Stomach (tissue), 8 donors: ENCODE measurements at regions not wholly inside any gene's neighbourhood (a gene's known extent, or its start where the extent isn't known, plus 50 kb on each side); places are given as distances from the start of the nearest gene placed in this dataset.
A peak's percentile ranks its signal among the peaks of the same experiment; 100 is the strongest.

Source experiments
- DNase-seq, 2 donors: peaks; one replicate each; pipeline versions ENCODE4 v3.0.0 to v3.0.0-alpha.2; 2013 to 2019
- H3K27ac ChIP-seq, 5 donors: fragments of 200-600 bp in 4 of 5; sonication (generic) in 4 of 5; one replicate each; pipeline ENCODE4 v1.5.1; 2013 to 2019; ENCODE audit warnings: mild to moderate bottlenecking in 1 of 5, moderate library complexity in 1 of 5
- H3K27me3 ChIP-seq, 3 donors: fragments of 200-600 bp; sonication (generic); one replicate each; pipeline ENCODE4 v1.5.1; 2017 to 2019; ENCODE audit warnings: mixed run types in 1 of 3
- H3K36me3 ChIP-seq, 4 donors: fragments of 200-600 bp; sonication (generic); 1 replicate in 3 of 4; 2 replicates in 1 of 4; pipeline ENCODE4 v1.5.1; 2016 to 2019
- H3K4me1 ChIP-seq, 4 donors: fragments of 200-600 bp; sonication (generic); one replicate each; pipeline ENCODE4 v1.5.1; 2016 to 2019
- H3K4me3 ChIP-seq, 4 donors: fragments of 200-600 bp; sonication (generic) in 3 of 4; one replicate each; pipeline ENCODE4 v1.5.1; 2016 to 2019; ENCODE audit warnings: mild to moderate bottlenecking in 1 of 4
- H3K9me3 ChIP-seq, 4 donors: fragments of 200-600 bp; sonication (generic); one replicate each; pipeline ENCODE4 v1.5.1; 2016 to 2019
- EP300 ChIP-seq: sonication (generic); formaldehyde crosslinking; IDR thresholded peaks from one replicate; pipeline ENCODE4 v1.6.1; 2017; ENCODE audit warnings: antibody characterized with exemption
- POLR2A ChIP-seq, 4 donors: fragments of 450-650 bp; IDR thresholded peaks; one replicate each; pipeline ENCODE4 v1.6.1; 2016; ENCODE audit warnings: antibody characterized with exemption in 4 of 4, control low read depth in 2 of 4, mild to moderate bottlenecking in 1 of 4, moderate library complexity in 1 of 4
- POLR2AphosphoS5 ChIP-seq, 3 donors: sonication (generic); formaldehyde crosslinking; IDR thresholded peaks; one replicate each; pipeline ENCODE4 v1.6.1; 2016; ENCODE audit warnings: antibody characterized with exemption in 3 of 3
- WGBS, 5 donors: extraction: QIAGEN DNeasy Blood & Tissue Kit in 3 of 5; methylation state at CpG; one replicate each; pipeline versions ENCODE4 v1.1.5 to v1.1.7; 2013 to 2018; 5-methylcytosine and 5-hydroxymethylcytosine counted together
- intact Hi-C: fragments of 100-400 bp; cut with DNase I; formaldehyde crosslinking; loops from one replicate; pipeline ENCODE4 v1.15.1; 2023; ENCODE audit warnings: low total_unique reads
- TF ChIP-seq, protein P1 (sequence below), 7 experiments: fragments of 450-650 bp in 4 of 7; fragments of 200-600 bp in 3 of 7; sonication (generic) in 3 of 7; IDR thresholded peaks; one replicate each; pipeline ENCODE4 v1.5.1; 2016 to 2019; ENCODE audit warnings: antibody characterized with exemption in 7 of 7, control low read depth in 2 of 7, mild to moderate bottlenecking in 1 of 7
- donor health status: healthy with polysubstance abuse.
- donor health status: Bipolar disorder and iron deficiency.
- donor health status: healthy.

GRCh38 chr6:105489216-105489530 lies 86.3 kb upstream of the PREP start:
- Histone ChIP-seq H3K4me1 (peaks cover 16 to 43% (median 25%) of the 10 kb centered on the region in 4 donors), H3K4me3 (peak overlapping the region in 1 of 4 donors; percentile 1), H3K27me3 (no peaks in the 10 kb centered on the region), H3K27ac (peak overlapping the region; percentile 31 to 75 (median 49)), H3K9me3 (no peaks in the 10 kb centered on the region), H3K36me3 (no peaks in the 10 kb centered on the region)
- WGBS, 5 donors = 50 to 65% (median 56%) methylated on average over 2 of the region's 2 CpGs
- TF ChIP-seq, protein P1, sequence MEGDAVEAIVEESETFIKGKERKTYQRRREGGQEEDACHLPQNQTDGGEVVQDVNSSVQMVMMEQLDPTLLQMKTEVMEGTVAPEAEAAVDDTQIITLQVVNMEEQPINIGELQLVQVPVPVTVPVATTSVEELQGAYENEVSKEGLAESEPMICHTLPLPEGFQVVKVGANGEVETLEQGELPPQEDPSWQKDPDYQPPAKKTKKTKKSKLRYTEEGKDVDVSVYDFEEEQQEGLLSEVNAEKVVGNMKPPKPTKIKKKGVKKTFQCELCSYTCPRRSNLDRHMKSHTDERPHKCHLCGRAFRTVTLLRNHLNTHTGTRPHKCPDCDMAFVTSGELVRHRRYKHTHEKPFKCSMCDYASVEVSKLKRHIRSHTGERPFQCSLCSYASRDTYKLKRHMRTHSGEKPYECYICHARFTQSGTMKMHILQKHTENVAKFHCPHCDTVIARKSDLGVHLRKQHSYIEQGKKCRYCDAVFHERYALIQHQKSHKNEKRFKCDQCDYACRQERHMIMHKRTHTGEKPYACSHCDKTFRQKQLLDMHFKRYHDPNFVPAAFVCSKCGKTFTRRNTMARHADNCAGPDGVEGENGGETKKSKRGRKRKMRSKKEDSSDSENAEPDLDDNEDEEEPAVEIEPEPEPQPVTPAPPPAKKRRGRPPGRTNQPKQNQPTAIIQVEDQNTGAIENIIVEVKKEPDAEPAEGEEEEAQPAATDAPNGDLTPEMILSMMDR (IDR thresholded peaks at IDR 0.05) = no peak
- no peak for TF ChIP-seq POLR2AphosphoS5 (IDR thresholded peaks at IDR 0.05)
- no peak for TF ChIP-seq POLR2A (IDR thresholded peaks at IDR 0.05)
- TF ChIP-seq EP300 = no peak
- DNase-seq = peak in 1 of 2 donors; percentile 45
- intact Hi-C loops = no loop called here

DNA sequence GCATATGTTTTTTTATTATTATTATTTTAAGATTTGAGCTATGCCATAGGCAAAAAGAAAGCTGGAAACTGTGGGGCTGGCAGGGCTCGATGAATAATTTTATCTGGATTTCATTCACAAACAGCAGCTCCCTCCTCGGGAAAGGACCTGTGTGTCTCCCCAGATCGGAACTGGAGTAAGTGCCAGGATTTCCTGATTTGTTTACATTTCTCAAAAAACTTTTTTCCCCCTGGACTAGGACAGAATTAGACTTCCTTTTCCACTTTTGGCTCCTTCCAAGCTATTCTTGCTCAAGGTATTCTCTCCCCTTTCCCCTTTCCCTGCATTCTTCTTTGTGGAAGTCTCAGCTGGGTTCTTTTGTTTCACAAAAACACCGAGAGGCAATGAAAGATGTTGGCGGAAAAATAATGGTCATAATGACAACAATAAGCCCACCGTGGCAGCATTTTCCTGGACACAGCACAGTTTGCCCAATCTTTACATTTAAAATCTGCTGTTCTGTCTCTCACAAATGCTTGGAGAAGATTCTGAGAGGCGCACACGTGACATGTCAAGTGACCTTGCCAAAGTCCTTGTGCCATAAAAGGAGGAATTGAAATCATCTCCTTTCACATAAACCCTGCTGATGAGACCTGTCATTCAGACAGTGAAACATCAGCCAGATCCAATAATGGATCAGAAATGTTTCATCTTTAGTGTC lies 85.8 kb upstream of the PREP start:
- Histone ChIP-seq H3K27me3 (no peaks in the 10 kb centered on the region), H3K4me3 (peak overlapping the region in 1 of 4 donors; percentile 1), H3K9me3 (no peaks in the 10 kb centered on the region), H3K4me1 (peaks cover 16 to 48% (median 27%) of the 10 kb centered on the region in 4 donors), H3K27ac (peak overlapping the region; percentile 31 to 75 (median 49)), H3K36me3 (no peaks in the 10 kb centered on the region)
- no peak for TF ChIP-seq EP300
- TF ChIP-seq POLR2AphosphoS5 (IDR thresholded peaks at IDR 0.05) = no peak
- TF ChIP-seq, protein P1 (IDR thresholded peaks at IDR 0.05) = no peak
- no peak for TF ChIP-seq POLR2A (IDR thresholded peaks at IDR 0.05)
- DNase-seq = peak in 1 of 2 donors; percentile 43
- 42 to 48% (median 43%) methylated on average over 8 of the region's 8 CpGs for WGBS, 5 donors
- intact Hi-C loops = no loop called here

GRCh38 chr6:105487040-105487790 lies 84.3 kb upstream of the PREP start:
- peaks cover 14 to 52% (median 29%) of the 10 kb centered on the region in 4 donors for H3K4me1 ChIP-seq
- intact Hi-C loops = no loop called here
- H3K4me3 ChIP-seq = no peak overlapping the region
- TF ChIP-seq, protein P1 (IDR thresholded peaks at IDR 0.05) = no peak
- no peak for TF ChIP-seq POLR2AphosphoS5 (IDR thresholded peaks at IDR 0.05)
- TF ChIP-seq POLR2A (IDR thresholded peaks at IDR 0.05) = no peak
- TF ChIP-seq EP300 = no peak
- no peaks in the 10 kb centered on the region for H3K9me3 ChIP-seq
- H3K36me3 ChIP-seq = no peaks in the 10 kb centered on the region
- WGBS, 5 donors = 90 to 97% (median 97%) methylated on average over 9 of the region's 9 CpGs
- H3K27me3 ChIP-seq = no peaks in the 10 kb centered on the region
- H3K27ac ChIP-seq = no peak overlapping the region
- DNase-seq = no peak

GRCh38 chr6:105485456-105485855 lies 82.6 kb upstream of the PREP start:
- Histone ChIP-seq H3K27ac (peak overlapping the region in 2 of 5 donors; percentile 8 to 47), H3K27me3 (no peaks in the 10 kb centered on the region), H3K36me3 (no peaks in the 10 kb centered on the region), H3K4me1 (peaks cover 14 to 55% (median 29%) of the 10 kb centered on the region in 4 donors), H3K4me3 (no peak overlapping the region), H3K9me3 (no peaks in the 10 kb centered on the region)
- DNase-seq = no peak
- WGBS, 5 donors = 37 to 60% (median 42%) methylated on average over 5 of the region's 5 CpGs
- intact Hi-C loops = no loop called here
- TF ChIP-seq, protein P1 (IDR thresholded peaks at IDR 0.05) = no peak
- TF ChIP-seq EP300 = no peak
- TF ChIP-seq POLR2A (IDR thresholded peaks at IDR 0.05) = no peak
- TF ChIP-seq POLR2AphosphoS5 (IDR thresholded peaks at IDR 0.05) = no peak
